Mucosa of rectum (tissue), 2 donors: ENCODE measurements at regions not wholly inside any gene's neighbourhood (a gene's known extent, or its start where the extent isn't known, plus 50 kb on each side); places are given as distances from the start of the nearest gene placed in this dataset.

ENCODE experiments used
- H3K27ac ChIP-seq, 2 donors: one replicate each; pipeline ENCODE4 v1.7.0; 2013; ENCODE audit warnings: inconsistent platforms in 2 of 2, low read depth in 2 of 2, low read length in 2 of 2
- H3K27me3 ChIP-seq, 2 donors: one replicate each; pipeline ENCODE4 v1.7.0; 2013; ENCODE audit warnings: low read length in 2 of 2; ENCODE audit not compliant: control insufficient read depth in 2 of 2, insufficient read depth in 2 of 2
- H3K36me3 ChIP-seq, 2 donors: one replicate each; pipeline ENCODE4 v1.7.0; 2013; ENCODE audit warnings: low read length in 2 of 2; ENCODE audit not compliant: control insufficient read depth in 2 of 2, insufficient read depth in 2 of 2
- H3K4me1 ChIP-seq, 2 donors: one replicate each; pipeline ENCODE4 v1.7.0; 2013; ENCODE audit warnings: low read length in 2 of 2, mild to moderate bottlenecking in 1 of 2; ENCODE audit not compliant: control insufficient read depth in 2 of 2, insufficient read depth in 2 of 2
- H3K4me3 ChIP-seq, 2 donors: one replicate each; pipeline ENCODE4 v1.7.0; 2013; ENCODE audit warnings: low read length in 2 of 2
- H3K9ac ChIP-seq, 2 donors: one replicate each; pipeline ENCODE4 v1.7.0; 2013; ENCODE audit warnings: low read length in 2 of 2, low read depth in 1 of 2, mild to moderate bottlenecking in 1 of 2
- H3K9me3 ChIP-seq, 2 donors: one replicate each; pipeline ENCODE4 v1.7.0; 2013; ENCODE audit warnings: low read length in 2 of 2; ENCODE audit not compliant: control insufficient read depth in 2 of 2
- donor health status: healthy.
- donor health status: Normal muscosa, but diverticular disease.

GRCh38 chr11:25710975-25711374 lies 621.0 kb upstream of the ANO3 start:
- no peak overlapping the region for H3K27ac ChIP-seq
- no peak overlapping the region for H3K4me3 ChIP-seq
- no peaks in the 10 kb centered on the region for H3K9me3 ChIP-seq
- no peak overlapping the region for H3K9ac ChIP-seq
- no peaks in the 10 kb centered on the region for H3K36me3 ChIP-seq
- H3K4me1 ChIP-seq = no peaks in the 10 kb centered on the region
- no peaks in the 10 kb centered on the region for H3K27me3 ChIP-seq

- Histone ChIP-seq H3K9me3 (no peaks in the 10 kb centered on the region), H3K4me1 (no peaks in the 10 kb centered on the region), H3K27ac (no peak overlapping the region), H3K9ac (no peak overlapping the region), H3K36me3 (no peaks in the 10 kb centered on the region), H3K4me3 (no peak overlapping the region), H3K27me3 (no peaks in the 10 kb centered on the region)
Observed at GRCh38 chr11:25727944-25728343, 604.0 kb upstream of the ANO3 start.

GRCh38 chr11:25730230-25730629 lies 601.7 kb upstream of the ANO3 start:
- Histone ChIP-seq H3K27ac (no peak overlapping the region), H3K4me3 (no peak overlapping the region), H3K9me3 (no peaks in the 10 kb centered on the region), H3K9ac (no peak overlapping the region), H3K27me3 (no peaks in the 10 kb centered on the region), H3K36me3 (no peaks in the 10 kb centered on the region), H3K4me1 (no peaks in the 10 kb centered on the region)

GRCh38 chr11:25733777-25734176 lies 598.2 kb upstream of the ANO3 start:
- Histone ChIP-seq H3K36me3 (no peaks in the 10 kb centered on the region), H3K4me3 (no peak overlapping the region), H3K9me3 (no peaks in the 10 kb centered on the region), H3K4me1 (no peaks in the 10 kb centered on the region), H3K9ac (no peak overlapping the region), H3K27me3 (no peaks in the 10 kb centered on the region), H3K27ac (no peak overlapping the region)

GRCh38 chr11:25734591-25735211 lies 597.2 kb upstream of the ANO3 start:
- Histone ChIP-seq H3K9me3 (no peaks in the 10 kb centered on the region), H3K36me3 (no peaks in the 10 kb centered on the region), H3K9ac (no peak overlapping the region), H3K27me3 (no peaks in the 10 kb centered on the region), H3K27ac (no peak overlapping the region), H3K4me1 (no peaks in the 10 kb centered on the region), H3K4me3 (no peak overlapping the region)

- H3K9ac ChIP-seq = no peak overlapping the region
- H3K36me3 ChIP-seq = no peaks in the 10 kb centered on the region
- H3K4me3 ChIP-seq = no peak overlapping the region
- no peaks in the 10 kb centered on the region for H3K27me3 ChIP-seq
- no peak overlapping the region for H3K27ac ChIP-seq
- H3K4me1 ChIP-seq = no peaks in the 10 kb centered on the region
- no peaks in the 10 kb centered on the region for H3K9me3 ChIP-seq
Observed at GRCh38 chr11:25737071-25737675, 594.8 kb upstream of the ANO3 start.

GRCh38 chr11:25741886-25742285 lies 590.0 kb upstream of the ANO3 start:
- no peak overlapping the region for H3K27ac ChIP-seq
- H3K4me1 ChIP-seq = no peaks in the 10 kb centered on the region
- no peaks in the 10 kb centered on the region for H3K36me3 ChIP-seq

GRCh38 chr11:25742800-25743199 lies 589.1 kb upstream of the ANO3 start:
- H3K4me3 ChIP-seq = no peak overlapping the region
- H3K4me1 ChIP-seq = no peaks in the 10 kb centered on the region
- no peaks in the 10 kb centered on the region for H3K27me3 ChIP-seq
- no peaks in the 10 kb centered on the region for H3K9me3 ChIP-seq
- H3K27ac ChIP-seq = no peak overlapping the region
- H3K36me3 ChIP-seq = no peaks in the 10 kb centered on the region
- no peak overlapping the region for H3K9ac ChIP-seq

More at GRCh38 chr11:25741886-25742285, 590.0 kb upstream of the ANO3 start:
- Histone ChIP-seq H3K9ac (no peak overlapping the region), H3K4me3 (no peak overlapping the region), H3K9me3 (no peaks in the 10 kb centered on the region), H3K27me3 (no peaks in the 10 kb centered on the region)

GRCh38 chr11:25755381-25755780 lies 576.5 kb upstream of the ANO3 start:
- H3K4me1 ChIP-seq = no peaks in the 10 kb centered on the region
- no peak overlapping the region for H3K27ac ChIP-seq
- no peak overlapping the region for H3K9ac ChIP-seq
- no peak overlapping the region for H3K4me3 ChIP-seq
- peaks cover 0 to 2% of the 10 kb centered on the region in 2 donors for H3K9me3 ChIP-seq
- no peaks in the 10 kb centered on the region for H3K27me3 ChIP-seq
- H3K36me3 ChIP-seq = no peaks in the 10 kb centered on the region

- H3K27ac ChIP-seq = no peak overlapping the region
- H3K4me3 ChIP-seq = no peak overlapping the region
- no peaks in the 10 kb centered on the region for H3K27me3 ChIP-seq
- H3K9ac ChIP-seq = no peak overlapping the region
- no peaks in the 10 kb centered on the region for H3K4me1 ChIP-seq
- no peaks in the 10 kb centered on the region for H3K36me3 ChIP-seq
- H3K9me3 ChIP-seq = peaks cover 0 to 2% of the 10 kb centered on the region in 2 donors
Observed at GRCh38 chr11:25755918-25756584, 575.9 kb upstream of the ANO3 start.
